Epithelial cell of proximal tubule (primary cell): ENCODE measurements at regions not wholly inside any gene's neighbourhood (a gene's known extent, or its start where the extent isn't known, plus 50 kb on each side); places are given as distances from the start of the nearest gene placed in this dataset.

Experiments
- DNase-seq: peaks from one replicate; pipeline ENCODE4 v3.0.0-alpha.2; 2011; ENCODE audit warnings: low read depth
- H3K4me3 ChIP-seq: 2 replicates; pipeline ENCODE4 v1.5.1; 2011; ENCODE audit warnings: low read depth, mild to moderate bottlenecking, low read length
- TF ChIP-seq, protein P1 (sequence below): conservative IDR thresholded peaks from 2 replicates; pipeline ENCODE4 v1.5.1; 2012; ENCODE audit warnings: low read depth, mild to moderate bottlenecking, low read length

DNA sequence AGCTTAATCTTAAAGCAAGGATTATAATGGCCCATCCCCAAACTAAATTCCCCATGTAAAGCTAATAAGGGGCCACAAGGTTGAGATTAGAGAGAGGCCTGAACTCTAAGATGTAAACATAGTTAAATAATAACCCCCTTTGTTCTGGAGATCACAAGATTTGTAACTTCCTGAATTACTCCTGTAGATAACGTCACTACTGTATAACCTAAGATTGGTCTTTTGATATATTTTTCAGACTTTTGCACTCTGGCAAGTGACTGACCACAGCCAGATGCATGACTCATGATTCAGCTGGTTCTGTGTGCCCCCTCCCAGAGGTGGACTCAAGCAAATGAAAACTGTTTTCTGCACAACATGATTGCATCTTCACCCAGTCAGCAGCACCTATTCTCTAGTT lies 686.0 kb upstream of the DDX18 start:
- TF ChIP-seq, protein P1, sequence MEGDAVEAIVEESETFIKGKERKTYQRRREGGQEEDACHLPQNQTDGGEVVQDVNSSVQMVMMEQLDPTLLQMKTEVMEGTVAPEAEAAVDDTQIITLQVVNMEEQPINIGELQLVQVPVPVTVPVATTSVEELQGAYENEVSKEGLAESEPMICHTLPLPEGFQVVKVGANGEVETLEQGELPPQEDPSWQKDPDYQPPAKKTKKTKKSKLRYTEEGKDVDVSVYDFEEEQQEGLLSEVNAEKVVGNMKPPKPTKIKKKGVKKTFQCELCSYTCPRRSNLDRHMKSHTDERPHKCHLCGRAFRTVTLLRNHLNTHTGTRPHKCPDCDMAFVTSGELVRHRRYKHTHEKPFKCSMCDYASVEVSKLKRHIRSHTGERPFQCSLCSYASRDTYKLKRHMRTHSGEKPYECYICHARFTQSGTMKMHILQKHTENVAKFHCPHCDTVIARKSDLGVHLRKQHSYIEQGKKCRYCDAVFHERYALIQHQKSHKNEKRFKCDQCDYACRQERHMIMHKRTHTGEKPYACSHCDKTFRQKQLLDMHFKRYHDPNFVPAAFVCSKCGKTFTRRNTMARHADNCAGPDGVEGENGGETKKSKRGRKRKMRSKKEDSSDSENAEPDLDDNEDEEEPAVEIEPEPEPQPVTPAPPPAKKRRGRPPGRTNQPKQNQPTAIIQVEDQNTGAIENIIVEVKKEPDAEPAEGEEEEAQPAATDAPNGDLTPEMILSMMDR: no peak
- H3K4me3 ChIP-seq: no peak overlapping the region
- DNase-seq: no peak

DNA sequence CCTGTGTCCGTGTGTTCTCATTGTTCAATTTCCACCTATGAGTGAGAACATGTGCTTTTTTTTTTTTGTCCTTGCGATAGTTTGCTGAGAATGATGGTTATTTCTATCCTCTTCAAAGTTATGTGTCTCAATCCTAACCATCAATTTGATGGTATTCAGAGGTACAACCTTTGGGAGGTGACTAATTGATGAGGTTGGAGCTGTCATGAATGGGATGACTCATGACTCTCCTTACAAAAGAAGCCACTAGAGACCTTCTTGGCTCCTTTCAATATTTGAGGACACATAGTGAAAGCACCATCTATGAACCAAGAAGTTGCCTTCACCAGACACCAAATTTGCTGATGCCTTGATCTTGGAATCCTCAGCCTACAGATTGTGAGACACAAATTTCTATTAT lies 677.1 kb upstream of the DDX18 start:
- no peak overlapping the region for H3K4me3 ChIP-seq
- no peak for DNase-seq
- TF ChIP-seq, protein P1: no peak

DNA sequence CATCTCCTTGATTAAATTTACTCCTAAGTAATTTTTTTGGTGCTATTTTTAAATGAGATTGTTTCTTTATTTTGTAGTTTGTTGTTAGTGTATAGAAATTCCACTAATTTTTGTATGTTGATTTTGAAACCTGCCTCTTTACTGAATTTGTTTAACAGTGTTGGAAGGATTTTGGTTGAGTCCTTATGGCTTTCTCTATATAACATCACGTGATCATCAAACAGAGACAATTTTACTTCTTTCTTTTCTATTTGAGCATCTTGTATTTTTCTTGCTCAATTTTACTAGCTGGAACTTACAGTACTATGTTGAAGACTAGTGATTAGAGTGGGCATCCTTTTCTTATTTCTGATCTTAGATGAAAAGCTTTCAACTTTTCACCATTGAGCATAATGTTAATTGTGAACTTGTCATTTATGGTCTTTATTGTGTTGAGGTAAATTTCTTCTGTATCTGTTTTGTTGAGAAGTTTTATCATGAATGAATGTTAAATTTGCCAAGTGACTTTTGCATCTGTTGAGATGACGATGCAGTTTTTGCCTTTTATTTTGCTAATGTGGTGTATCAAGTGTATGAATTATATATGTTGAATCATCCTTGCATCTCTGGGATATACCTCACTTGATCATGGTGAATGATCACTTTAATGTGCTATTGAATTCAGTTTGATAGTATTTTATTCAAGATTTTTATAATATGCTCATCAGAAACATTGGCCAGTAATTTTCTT lies 645.3 kb upstream of the DDX18 start:
- TF ChIP-seq, protein P1: no peak
- no peak for DNase-seq
- no peak overlapping the region for H3K4me3 ChIP-seq

DNA sequence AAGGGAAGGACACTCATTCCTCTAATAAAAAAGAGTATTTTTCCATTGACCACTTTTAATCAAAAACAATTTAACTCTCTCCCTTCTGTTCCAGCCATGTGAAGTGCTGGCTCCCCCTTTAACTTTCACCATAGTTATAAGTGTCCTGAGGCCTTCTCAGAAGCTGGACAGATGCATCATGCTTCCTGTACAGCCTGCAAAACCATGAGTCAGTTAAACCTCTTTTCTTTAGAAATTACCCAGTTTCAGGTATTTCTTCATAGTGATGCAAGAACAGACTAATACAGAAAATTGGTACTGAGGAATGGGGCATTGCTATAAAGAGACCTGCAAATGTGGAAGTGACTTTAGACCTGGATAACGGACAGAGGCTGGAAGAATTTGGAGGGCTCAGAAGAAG lies 643.6 kb upstream of the DDX18 start:
- TF ChIP-seq, protein P1: no peak
- no peak for DNase-seq
- H3K4me3 ChIP-seq: no peak overlapping the region

DNA sequence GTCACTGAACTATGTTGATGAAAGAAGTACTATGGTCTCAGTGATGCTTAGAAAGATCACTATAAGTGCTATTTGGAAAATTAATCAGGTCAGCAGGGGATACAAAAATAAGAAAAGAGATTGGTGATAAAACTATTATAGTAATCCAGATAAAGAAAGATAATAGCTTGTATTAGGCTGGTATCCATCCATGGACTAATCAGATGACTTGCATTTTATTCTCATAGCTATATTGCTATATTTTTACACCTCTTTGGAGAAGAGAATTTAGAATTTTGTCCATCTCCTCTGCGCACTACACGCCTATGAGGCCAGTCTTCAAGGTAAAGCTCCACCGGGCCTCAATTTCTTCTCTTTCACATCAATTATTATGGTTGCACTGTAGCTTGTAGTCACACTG lies 635.1 kb upstream of the DDX18 start:
- no peak for DNase-seq
- TF ChIP-seq, protein P1: no peak
- no peak overlapping the region for H3K4me3 ChIP-seq

DNA sequence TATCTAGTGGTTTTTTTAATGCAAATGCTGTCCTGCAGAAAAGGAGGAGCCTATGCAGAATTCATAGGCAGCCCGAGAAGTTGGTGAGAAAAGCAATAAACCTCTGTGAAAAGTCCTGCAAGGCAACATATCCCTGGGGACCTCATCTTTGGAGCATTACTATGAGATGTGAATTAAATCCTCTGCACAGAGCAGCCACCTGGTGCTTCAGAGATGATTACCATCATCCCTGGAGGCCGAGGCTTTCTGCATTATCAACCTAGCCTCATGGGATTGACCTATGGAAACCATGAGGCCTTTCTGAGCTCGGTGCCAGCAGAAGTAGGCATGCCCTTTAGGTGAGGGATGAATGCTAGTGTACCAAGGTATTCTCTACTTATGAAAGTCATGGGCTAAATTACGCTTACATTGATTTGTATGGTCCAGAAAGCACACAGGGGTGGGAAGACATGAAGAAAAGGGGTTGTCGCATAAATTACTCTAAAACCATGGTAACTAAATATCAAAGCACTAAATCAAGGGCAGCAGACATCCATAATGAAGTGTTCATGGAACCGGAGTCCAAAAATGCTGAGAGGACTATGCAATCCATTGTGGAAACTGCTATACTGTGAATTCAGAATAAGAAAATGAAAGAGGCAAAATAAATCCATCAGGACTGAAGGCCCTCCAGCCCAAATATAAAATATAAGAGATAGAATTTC lies 623.5 kb upstream of the DDX18 start:
- no peak for DNase-seq
- no peak overlapping the region for H3K4me3 ChIP-seq
- TF ChIP-seq, protein P1: no peak

DNA sequence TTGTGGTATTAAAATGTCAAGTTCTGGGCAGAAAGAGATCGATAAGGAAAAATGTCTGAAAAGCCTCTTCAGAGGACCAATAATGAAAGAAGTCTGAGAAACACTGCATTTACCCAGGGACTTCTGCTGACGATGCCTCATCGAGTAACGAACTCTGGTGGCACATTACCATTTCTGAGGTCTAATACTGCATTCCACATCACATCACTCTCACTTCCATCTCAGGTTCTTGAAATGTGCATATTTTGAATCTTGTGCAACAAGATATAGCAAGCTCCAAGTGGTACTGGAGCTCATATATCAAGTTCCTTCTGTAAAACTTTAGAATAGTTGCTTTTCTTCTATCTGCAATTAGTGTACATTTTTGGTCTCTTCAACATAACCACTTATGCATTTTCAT lies 619.1 kb upstream of the DDX18 start:
- no peak for DNase-seq
- H3K4me3 ChIP-seq: no peak overlapping the region
- TF ChIP-seq, protein P1: no peak
